Skeletal muscle tissue (tissue), 3 donors: ENCODE measurements at regions not wholly inside any gene's neighbourhood (a gene's known extent, or its start where the extent isn't known, plus 50 kb on each side); places are given as distances from the start of the nearest gene placed in this dataset.

Experiments
- H3K27ac ChIP-seq: one replicate; pipeline ENCODE4 v1.7.0; 2013; ENCODE audit warnings: mild to moderate bottlenecking, low read depth, low read length, inconsistent platforms
- H3K27me3 ChIP-seq, 3 donors: one replicate each; pipeline ENCODE4 v1.7.0; 2013; ENCODE audit warnings: low read length in 3 of 3; ENCODE audit not compliant: control insufficient read depth in 3 of 3, insufficient read depth in 3 of 3
- H3K36me3 ChIP-seq, 3 donors: one replicate each; pipeline ENCODE4 v1.7.0; 2013; ENCODE audit warnings: low read length in 3 of 3; ENCODE audit not compliant: control insufficient read depth in 3 of 3, insufficient read depth in 3 of 3
- H3K4me1 ChIP-seq, 3 donors: one replicate each; pipeline ENCODE4 v1.7.0; 2013; ENCODE audit warnings: low read length in 3 of 3, mild to moderate bottlenecking in 3 of 3; ENCODE audit not compliant: control insufficient read depth in 3 of 3, insufficient read depth in 3 of 3
- H3K4me3 ChIP-seq, 3 donors: one replicate each; pipeline ENCODE4 v1.7.0; 2013; ENCODE audit warnings: low read length in 3 of 3
- H3K9ac ChIP-seq, 3 donors: one replicate each; pipeline ENCODE4 v1.7.0; 2013; ENCODE audit warnings: low read length in 3 of 3, mild to moderate bottlenecking in 3 of 3, moderate library complexity in 2 of 3, low read depth in 1 of 3
- H3K9me3 ChIP-seq, 3 donors: one replicate each; pipeline ENCODE4 v1.7.0; 2013; ENCODE audit warnings: low read length in 3 of 3; ENCODE audit not compliant: control insufficient read depth in 3 of 3
- donor health status: Osteomylitis.

GRCh38 chr13:47798906-47799305, 202.2 kb downstream of the SUCLA2 start:
- no peaks in the 10 kb centered on the region for H3K27me3 ChIP-seq
- no peak overlapping the region for H3K4me3 ChIP-seq
- H3K9ac ChIP-seq = no peak overlapping the region
- no peak overlapping the region for H3K27ac ChIP-seq
- no peaks in the 10 kb centered on the region for H3K4me1 ChIP-seq
- H3K9me3 ChIP-seq = peaks cover 0 to 4% (median 0%) of the 10 kb centered on the region in 3 donors
- H3K36me3 ChIP-seq = no peaks in the 10 kb centered on the region

- Histone ChIP-seq H3K27ac (no peak overlapping the region), H3K36me3 (no peaks in the 10 kb centered on the region), H3K9ac (no peak overlapping the region), H3K27me3 (no peaks in the 10 kb centered on the region), H3K4me1 (no peaks in the 10 kb centered on the region), H3K4me3 (no peak overlapping the region), H3K9me3 (peaks cover 0 to 4% (median 0%) of the 10 kb centered on the region in 3 donors)
Measured at GRCh38 chr13:47798194-47798593, 202.9 kb downstream of the SUCLA2 start.

- H3K27ac ChIP-seq = no peak overlapping the region
- H3K36me3 ChIP-seq = no peaks in the 10 kb centered on the region
- H3K9me3 ChIP-seq = peaks cover 0 to 4% (median 0%) of the 10 kb centered on the region in 3 donors
- no peaks in the 10 kb centered on the region for H3K27me3 ChIP-seq
- no peak overlapping the region for H3K9ac ChIP-seq
- no peaks in the 10 kb centered on the region for H3K4me1 ChIP-seq
- no peak overlapping the region for H3K4me3 ChIP-seq
Measured at GRCh38 chr13:47796816-47797215, 204.3 kb downstream of the SUCLA2 start.

GRCh38 chr13:47794963-47795362, 206.1 kb downstream of the SUCLA2 start:
- Histone ChIP-seq H3K4me1 (no peaks in the 10 kb centered on the region), H3K36me3 (no peaks in the 10 kb centered on the region), H3K27ac (no peak overlapping the region), H3K9me3 (peaks cover 0 to 2% (median 0%) of the 10 kb centered on the region in 3 donors), H3K4me3 (no peak overlapping the region), H3K9ac (no peak overlapping the region), H3K27me3 (no peaks in the 10 kb centered on the region)

GRCh38 chr13:47790755-47791154, 210.3 kb downstream of the SUCLA2 start:
- no peaks in the 10 kb centered on the region for H3K4me1 ChIP-seq
- no peaks in the 10 kb centered on the region for H3K27me3 ChIP-seq
- H3K4me3 ChIP-seq = no peak overlapping the region
- no peak overlapping the region for H3K9ac ChIP-seq
- no peak overlapping the region for H3K27ac ChIP-seq
- H3K36me3 ChIP-seq = no peaks in the 10 kb centered on the region
- peaks cover 0 to 2% (median 0%) of the 10 kb centered on the region in 3 donors for H3K9me3 ChIP-seq

- no peak overlapping the region for H3K9ac ChIP-seq
- H3K36me3 ChIP-seq = no peaks in the 10 kb centered on the region
- H3K9me3 ChIP-seq = peaks cover 0 to 2% (median 0%) of the 10 kb centered on the region in 3 donors
- H3K27me3 ChIP-seq = no peaks in the 10 kb centered on the region
- no peak overlapping the region for H3K4me3 ChIP-seq
- H3K27ac ChIP-seq = no peak overlapping the region
- H3K4me1 ChIP-seq = no peaks in the 10 kb centered on the region
Measured at GRCh38 chr13:47788844-47789243, 212.2 kb downstream of the SUCLA2 start.

GRCh38 chr13:47774671-47774994, 226.4 kb downstream of the SUCLA2 start:
- Histone ChIP-seq H3K4me1 (no peaks in the 10 kb centered on the region), H3K9ac (no peak overlapping the region), H3K27ac (no peak overlapping the region), H3K4me3 (no peak overlapping the region), H3K27me3 (no peaks in the 10 kb centered on the region), H3K36me3 (no peaks in the 10 kb centered on the region), H3K9me3 (no peaks in the 10 kb centered on the region)

GRCh38 chr13:47764817-47765216, 236.3 kb downstream of the SUCLA2 start:
- Histone ChIP-seq H3K27ac (no peak overlapping the region), H3K4me1 (no peaks in the 10 kb centered on the region), H3K36me3 (no peaks in the 10 kb centered on the region), H3K27me3 (no peaks in the 10 kb centered on the region), H3K9me3 (peaks cover 0 to 4% (median 3%) of the 10 kb centered on the region in 3 donors), H3K4me3 (no peak overlapping the region), H3K9ac (no peak overlapping the region)

- no peaks in the 10 kb centered on the region for H3K9me3 ChIP-seq
- no peaks in the 10 kb centered on the region for H3K27me3 ChIP-seq
- no peaks in the 10 kb centered on the region for H3K36me3 ChIP-seq
- H3K4me3 ChIP-seq = no peak overlapping the region
- H3K27ac ChIP-seq = no peak overlapping the region
- H3K4me1 ChIP-seq = no peaks in the 10 kb centered on the region
- no peak overlapping the region for H3K9ac ChIP-seq
Measured at GRCh38 chr13:47757466-47758080, 243.5 kb downstream of the SUCLA2 start.

- Histone ChIP-seq H3K9ac (no peak overlapping the region), H3K27ac (no peak overlapping the region), H3K36me3 (no peaks in the 10 kb centered on the region), H3K27me3 (no peaks in the 10 kb centered on the region), H3K4me3 (no peak overlapping the region), H3K9me3 (no peaks in the 10 kb centered on the region), H3K4me1 (no peaks in the 10 kb centered on the region)
Measured at GRCh38 chr13:47747901-47748300, 253.2 kb downstream of the SUCLA2 start.
